ENCODE measurements at regions not wholly inside any gene's neighbourhood (a gene's known extent, or its start where the extent isn't known, plus 50 kb on each side); places are given as distances from the start of the nearest gene placed in this dataset.
"Not testable (repeated sequence)": the region's sequence is repeated elsewhere in the genome, so short reads cannot be mapped to it uniquely, and the experiment has no call there.

DNA sequence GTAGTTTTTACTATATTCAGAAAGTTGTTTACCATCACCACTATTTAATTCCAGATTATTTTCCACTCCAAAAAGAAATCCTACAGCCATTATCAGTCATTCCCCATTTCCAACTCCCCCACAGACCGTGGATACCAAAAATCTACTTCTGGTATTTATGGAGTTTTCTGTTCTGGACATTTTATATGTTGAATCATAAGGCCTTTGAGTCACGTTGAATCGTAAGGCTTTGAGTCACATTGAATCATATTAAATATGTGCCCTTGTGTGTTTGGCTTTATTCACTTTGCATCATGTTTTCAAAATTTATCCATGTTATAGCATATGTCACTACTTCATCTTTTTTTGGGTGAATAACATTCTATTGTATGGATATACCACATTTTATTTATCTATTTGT is 454.1 kb upstream of the NUDT12 start:
- no peak for DNase-seq

DNA sequence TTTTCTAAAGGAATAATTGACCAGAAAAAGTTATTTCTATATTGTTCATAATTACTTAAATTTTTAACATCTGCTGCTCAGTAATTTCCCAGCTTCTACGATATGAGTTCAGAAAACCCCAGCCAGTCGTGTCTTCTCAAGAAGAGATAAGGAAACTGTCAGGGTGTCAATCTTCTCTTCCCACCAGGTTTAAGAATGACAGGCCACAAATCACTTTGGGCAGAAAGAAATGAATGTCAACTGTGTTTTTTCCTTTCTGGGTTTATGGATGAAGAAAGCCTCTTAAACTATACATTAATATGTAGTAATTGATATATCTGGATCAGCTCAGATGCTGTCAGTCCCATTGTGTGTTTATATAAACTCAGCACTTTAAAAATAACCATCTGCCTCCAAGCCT is 453.2 kb upstream of the NUDT12 start:
- DNase-seq: no peak

DNA sequence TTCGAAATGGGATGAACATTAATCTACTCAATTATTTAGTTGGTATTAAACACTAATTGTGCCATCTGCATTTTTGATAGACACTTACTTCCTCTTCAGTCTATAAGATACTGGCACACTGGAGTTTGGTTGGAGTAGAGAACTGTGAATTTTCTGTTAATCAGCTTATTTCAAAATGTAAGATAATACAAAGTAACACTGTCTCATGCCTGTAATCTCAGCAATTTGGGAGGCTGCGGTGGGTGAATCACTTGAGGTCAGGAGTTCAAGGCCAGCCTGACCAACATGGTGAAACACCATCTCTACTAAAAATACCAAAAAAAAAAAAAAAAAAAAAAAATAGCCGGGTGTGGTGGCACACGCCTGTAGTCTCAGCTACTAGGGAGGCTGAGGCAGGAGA is 440.2 kb upstream of the NUDT12 start:
- not testable (repeated sequence) for DNase-seq

- no peak for DNase-seq
Observed at GRCh38 chr5:104001136-104001535, 438.5 kb upstream of the NUDT12 start.

- no peak for DNase-seq
Observed at GRCh38 chr5:103993031-103993430, 430.4 kb upstream of the NUDT12 start.

DNA sequence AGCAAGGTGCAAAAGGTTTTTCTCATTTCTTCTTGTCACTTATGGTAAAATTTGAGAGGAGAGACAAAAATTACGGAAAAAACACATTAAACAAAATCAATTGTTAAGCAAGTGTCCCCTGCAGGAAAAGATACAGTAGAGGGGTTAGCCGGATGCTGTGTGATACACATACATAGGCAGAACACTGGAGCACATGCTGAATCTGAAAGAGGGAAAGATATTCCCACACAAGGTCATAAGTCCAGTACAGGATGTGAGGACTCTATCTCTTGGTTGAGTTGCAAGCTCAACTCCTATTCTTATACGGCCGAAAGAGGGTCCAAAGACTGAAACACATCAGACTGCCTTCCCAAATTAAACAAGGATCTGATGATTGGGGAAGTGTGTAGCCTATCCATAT is 427.5 kb upstream of the NUDT12 start:
- DNase-seq: no peak

- no peak for DNase-seq
Observed at GRCh38 chr5:103981592-103981991, 419.0 kb upstream of the NUDT12 start.

DNA sequence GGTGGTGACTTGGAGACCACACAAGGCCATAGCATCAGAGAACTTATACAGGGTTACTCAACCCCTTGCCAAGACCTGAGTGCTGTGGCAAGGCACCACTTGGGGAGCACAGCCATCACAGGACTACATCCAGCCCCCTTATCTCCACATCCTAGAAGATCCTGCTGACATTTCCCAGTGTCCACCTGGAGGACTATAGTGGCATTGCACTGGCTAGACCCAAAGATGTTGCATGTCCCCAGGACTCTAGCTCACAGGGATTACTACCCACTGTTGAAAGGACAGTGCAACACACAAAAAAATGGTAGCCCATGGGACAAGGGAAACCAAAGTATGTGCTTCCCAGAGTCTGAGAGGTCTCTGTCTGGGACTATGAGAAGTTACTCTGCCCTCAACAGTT is 411.1 kb upstream of the NUDT12 start:
- no peak for DNase-seq

DNA sequence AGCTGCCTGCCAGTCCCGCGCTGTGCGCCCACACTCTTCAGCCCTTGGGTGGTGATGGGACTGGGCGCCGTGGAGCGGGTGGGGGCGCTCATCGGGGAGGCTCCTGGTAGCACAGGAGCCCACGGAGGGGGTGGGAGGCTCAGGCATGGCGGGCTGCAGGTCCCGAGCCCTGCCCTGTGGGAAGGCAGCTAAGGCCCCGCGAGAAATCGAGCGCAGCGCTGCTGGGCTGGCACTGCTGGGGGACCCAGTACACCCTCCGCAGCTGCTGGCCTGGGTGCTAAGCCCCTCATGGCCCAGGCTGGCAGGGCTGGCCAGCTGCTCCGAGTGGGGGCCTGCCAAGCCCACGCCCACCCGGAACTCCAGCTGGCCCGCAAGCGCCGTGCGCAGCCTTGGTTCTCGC is 403.7 kb upstream of the NUDT12 start:
- not testable (repeated sequence) for DNase-seq

GRCh38 chr5:103962023-103962422 is 399.4 kb upstream of the NUDT12 start:
- DNase-seq: no peak

DNA sequence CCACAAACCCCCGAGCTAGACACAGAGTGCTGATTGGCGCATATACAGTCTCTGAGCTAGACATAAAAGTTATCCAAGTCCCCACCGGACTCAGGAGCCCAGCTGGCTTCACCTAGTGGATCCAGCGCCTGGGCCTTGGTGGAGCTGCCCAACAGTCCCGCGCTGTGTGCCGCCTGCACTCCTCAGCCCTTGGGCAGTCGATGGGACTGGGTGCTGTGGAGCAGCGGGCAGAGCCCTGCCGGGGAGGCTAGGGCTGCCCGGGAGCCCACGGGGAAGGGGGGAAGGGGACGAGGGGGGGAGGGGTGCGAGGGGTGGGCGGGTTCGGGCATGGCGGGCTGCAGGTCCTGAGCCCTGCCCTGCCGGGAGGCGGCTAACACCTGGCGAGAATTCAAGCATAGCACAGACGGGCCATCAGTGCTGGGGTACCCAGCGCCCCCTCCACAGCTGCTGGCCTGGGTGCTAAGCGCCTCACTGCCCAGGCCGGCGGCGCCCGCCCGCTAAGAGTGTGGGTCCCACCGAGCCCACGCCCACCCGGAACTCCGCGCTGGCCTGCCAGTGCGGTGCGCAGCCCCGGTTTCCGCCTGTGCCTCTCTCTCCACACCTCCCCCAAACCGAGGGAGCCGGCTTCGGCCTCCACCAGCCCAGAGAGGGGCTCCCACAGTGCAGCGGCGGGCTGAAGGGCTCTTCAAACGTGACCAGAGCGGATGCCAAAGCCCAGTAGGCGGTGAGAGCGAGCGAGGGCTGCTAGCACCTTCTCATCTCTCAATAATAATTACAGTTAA is 391.2 kb upstream of the NUDT12 start:
- DNase-seq: no peak

DNA sequence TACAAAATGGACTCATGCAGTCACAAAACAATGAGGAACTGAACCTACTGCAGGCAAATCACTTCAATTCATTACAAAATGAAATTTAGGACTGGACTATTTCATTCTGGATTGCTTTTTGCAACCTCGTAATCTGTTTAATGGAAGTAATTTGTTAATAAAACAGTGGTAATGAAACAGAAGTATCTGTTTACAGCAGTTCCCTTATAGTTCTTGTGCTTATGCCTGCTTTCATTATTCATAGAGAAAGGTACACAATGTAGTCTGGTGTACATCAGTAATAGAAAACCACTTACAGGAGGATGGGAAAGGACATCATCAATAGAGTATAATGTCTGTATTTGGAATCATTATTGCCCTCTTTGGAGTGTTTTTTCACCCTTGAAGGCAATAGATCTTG is 389.2 kb upstream of the NUDT12 start:
- no peak for DNase-seq

DNA sequence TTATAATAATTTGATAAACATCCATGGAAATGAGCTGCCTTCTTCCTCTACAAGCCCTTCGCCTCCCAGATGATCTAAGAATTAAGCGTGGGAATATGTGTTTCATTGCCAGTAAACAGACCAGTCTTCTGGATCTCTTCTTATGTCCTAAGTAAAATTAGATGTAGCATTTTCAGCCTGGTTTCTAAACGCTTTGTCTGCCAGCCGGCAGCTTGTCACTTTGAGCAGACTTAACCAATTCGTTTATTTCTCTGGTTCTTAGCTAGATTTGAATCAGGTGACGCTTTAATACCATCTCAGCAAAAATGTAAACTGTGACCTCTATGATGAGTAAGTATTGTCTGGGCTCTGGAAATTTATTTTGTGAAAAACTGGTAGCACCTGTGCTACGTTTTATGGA is 380.6 kb upstream of the NUDT12 start:
- no peak for DNase-seq

GRCh38 chr5:103942587-103943186 is 380.1 kb upstream of the NUDT12 start:
- no peak for DNase-seq

- no peak for DNase-seq
Observed at GRCh38 chr5:103941596-103941995, 379.0 kb upstream of the NUDT12 start.

DNA sequence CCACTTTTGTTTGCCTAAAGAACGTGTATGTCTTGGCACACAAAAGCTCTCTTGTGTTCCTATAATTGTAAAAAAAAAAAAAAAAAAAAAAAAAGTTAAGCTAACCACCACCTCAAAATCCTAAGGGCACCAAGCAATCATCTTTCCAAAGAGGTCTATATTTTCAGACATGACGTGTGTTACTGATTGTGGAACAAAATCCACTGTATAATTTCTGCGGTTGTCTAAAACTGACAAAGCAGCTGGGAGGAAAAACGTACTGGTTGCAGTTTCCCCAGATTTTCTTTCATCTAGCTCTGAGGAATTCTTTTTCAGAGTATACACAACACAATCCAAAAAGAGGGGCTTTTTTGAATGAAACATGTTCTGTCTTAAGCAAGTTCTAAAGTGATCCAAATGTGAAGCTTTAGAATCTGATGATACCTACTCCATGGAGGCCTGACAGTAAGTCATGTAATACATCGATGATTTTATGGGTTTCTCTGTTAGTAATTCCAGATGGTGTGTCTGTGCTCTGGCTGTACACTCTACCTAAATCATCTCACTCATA is 375.6 kb upstream of the NUDT12 start:
- no peak for DNase-seq

DNA sequence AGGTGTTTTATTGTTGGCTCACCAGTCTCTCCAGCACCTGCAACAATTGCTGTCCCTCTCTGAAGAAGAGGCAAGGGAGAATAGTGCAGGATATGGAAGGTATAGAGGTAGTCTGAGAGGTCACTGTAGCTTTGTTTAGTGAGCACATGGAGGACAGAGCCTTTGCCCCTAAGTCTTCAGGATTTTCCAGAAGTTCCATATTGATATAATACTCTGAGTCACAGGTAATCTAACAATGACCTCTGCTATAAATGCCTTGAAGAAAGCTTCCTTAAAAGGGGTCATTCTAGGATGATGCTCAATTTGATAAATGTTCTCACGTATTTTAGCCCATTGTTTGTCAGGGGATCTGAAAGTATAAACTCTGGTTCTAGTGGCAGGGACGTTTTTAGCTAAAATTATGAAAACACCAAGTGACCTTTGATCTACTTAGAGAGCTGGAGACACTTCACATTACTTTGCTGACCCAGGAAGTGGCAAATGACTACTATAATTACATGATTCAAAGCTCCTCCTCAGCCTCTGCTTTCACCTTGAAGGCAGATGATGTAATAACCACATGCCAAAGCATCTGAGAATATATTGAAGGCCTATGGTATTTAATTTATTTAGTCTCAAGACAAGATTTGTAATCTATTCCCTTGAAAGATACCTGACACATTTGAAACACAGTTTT is 366.9 kb upstream of the NUDT12 start:
- no peak for DNase-seq

DNA sequence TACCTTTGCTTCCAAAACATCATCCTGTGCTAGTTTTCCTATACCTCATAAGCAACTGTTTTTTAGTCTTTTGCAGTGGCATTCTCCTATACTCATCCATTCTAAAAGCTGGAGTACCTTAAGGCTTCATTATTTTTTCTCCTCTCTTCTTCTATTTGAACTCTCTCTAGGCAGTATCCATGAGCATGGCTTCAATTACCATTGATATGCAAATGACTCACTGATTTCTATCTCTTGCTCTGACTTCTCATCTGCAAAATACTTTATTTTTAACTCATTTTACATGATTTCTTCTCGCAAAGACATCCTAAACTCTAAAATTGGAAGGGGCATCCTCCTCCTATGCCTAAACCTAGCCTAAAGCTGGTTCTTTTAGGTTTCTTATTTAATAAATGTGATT is 365.1 kb upstream of the NUDT12 start:
- DNase-seq: no peak

- DNase-seq: no peak
Observed at GRCh38 chr5:103923616-103924168, 361.1 kb upstream of the NUDT12 start.

GRCh38 chr5:103919506-103919905 is 356.9 kb upstream of the NUDT12 start:
- DNase-seq: no peak

GRCh38 chr5:103918668-103919367 is 356.2 kb upstream of the NUDT12 start:
- DNase-seq: no peak

DNA sequence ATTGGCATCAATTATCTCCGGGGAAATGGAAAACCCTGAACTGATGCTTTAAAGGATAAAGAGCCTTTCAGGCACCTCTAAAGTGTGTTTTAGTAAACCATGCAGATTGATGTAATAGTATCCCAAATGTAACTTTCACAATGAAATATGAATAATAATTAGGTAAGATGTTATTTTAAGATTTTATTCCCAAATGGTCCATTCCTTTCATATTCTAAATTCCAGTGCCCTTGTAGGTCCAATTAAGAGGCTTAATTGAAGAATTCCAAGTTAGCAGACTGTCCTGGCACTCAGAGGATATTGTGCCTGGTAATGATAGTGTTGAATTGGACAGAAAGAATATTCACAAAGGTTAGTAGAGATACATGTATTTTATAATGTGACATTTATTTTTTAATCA is 352.5 kb upstream of the NUDT12 start:
- no peak for DNase-seq

DNA sequence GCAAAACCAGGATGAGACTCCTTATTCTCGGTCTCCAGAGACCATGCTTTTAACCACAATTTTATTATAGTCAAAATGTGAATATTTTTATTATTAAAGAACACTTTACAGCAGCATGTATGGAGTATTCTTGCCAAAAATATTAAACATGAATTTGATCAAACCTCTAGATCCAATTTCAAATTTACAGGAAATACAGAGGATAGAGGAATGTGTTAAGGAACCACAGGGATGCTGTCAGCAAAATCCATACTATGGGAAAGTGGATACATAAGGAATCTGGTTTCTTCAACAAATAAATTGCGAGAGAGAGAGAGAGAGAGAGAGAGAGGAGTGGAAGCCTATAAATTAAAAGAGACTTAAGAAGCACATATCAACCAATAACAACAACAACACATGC is 348.2 kb upstream of the NUDT12 start:
- no peak for DNase-seq
